GM12873 (cell line): ENCODE measurements at regions not wholly inside any gene's neighbourhood (a gene's known extent, or its start where the extent isn't known, plus 50 kb on each side); places are given as distances from the start of the nearest gene placed in this dataset.

Experiments
- TF ChIP-seq, protein P1 (sequence below): IDR thresholded peaks from 2 replicates; pipeline ENCODE4 v1.5.1; 2012; ENCODE audit warnings: low read depth, mild to moderate bottlenecking, moderate library complexity, low read length, control low read depth; ENCODE audit not compliant: insufficient read depth; ENCODE audit errors: missing control alignments

DNA sequence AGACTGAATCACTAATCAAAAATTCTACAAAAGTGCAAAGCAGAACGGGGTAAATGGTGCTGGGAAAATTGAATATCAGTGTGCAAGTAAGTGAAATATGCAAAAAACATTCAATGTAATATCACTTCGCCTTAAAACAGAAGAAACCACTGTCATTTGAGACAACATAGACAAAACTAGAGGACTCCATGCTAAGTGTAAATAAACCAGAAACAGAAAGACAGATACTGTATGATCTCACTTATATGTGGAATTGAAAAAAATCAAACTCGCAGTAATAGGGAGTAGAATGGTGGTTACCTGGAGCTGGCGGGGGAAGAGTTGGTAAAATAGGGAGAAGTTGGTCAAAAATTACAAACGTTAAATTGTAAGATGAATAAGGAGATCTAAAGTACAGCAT lies 1420.0 kb upstream of the CDH2 start:
- TF ChIP-seq, protein P1, sequence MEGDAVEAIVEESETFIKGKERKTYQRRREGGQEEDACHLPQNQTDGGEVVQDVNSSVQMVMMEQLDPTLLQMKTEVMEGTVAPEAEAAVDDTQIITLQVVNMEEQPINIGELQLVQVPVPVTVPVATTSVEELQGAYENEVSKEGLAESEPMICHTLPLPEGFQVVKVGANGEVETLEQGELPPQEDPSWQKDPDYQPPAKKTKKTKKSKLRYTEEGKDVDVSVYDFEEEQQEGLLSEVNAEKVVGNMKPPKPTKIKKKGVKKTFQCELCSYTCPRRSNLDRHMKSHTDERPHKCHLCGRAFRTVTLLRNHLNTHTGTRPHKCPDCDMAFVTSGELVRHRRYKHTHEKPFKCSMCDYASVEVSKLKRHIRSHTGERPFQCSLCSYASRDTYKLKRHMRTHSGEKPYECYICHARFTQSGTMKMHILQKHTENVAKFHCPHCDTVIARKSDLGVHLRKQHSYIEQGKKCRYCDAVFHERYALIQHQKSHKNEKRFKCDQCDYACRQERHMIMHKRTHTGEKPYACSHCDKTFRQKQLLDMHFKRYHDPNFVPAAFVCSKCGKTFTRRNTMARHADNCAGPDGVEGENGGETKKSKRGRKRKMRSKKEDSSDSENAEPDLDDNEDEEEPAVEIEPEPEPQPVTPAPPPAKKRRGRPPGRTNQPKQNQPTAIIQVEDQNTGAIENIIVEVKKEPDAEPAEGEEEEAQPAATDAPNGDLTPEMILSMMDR: no peak

DNA sequence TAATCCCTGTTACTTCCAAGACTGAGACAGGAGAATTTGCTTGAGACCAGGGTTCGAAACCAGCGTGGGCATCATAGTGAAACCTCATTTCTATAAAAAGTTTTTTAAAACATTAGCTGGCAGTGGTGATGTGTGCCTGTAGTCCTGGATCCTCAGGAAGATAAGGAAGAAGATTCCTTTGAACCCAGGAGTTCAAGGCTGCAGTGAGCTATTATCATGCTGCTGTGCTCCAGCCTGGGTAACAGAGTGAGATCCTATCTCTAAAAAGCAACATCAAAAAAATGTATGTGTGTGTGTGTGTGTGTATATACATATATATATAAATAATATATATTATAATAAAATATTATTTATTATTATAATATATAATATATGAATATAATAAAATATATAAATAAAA lies 1417.6 kb upstream of the CDH2 start:
- TF ChIP-seq, protein P1: no peak

DNA sequence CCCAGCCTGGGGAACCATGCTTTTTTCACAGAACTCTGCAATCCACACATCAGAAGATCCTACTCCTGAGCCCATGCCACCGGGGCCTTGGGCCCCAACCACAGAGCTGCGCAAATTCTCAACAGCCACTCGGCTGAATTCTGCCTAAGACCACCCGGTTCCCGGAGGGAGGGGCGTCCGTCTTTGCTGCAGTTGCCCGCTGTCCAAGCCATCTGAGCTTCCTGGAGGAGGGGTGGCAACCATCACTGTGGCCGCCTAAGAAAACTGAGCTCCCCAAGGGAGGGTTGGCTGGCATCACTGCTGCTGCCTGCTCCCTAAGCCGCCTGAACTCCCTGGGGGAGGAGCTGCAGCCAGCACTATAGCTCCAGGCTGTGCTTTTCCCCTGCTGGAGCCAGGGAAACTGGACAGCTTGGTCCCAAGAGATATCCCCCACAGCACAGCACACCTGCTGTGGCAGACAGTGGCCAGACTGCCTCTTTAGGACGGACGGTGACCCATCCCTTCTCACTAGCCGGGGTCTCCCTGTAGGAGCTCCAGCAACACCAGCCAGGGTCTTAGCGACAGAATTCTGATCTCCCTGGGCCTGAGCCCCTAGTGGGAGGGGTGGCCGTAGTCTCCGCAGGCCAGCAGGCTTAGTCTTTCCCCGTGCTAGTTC lies 1411.6 kb upstream of the CDH2 start:
- TF ChIP-seq, protein P1: no peak

DNA sequence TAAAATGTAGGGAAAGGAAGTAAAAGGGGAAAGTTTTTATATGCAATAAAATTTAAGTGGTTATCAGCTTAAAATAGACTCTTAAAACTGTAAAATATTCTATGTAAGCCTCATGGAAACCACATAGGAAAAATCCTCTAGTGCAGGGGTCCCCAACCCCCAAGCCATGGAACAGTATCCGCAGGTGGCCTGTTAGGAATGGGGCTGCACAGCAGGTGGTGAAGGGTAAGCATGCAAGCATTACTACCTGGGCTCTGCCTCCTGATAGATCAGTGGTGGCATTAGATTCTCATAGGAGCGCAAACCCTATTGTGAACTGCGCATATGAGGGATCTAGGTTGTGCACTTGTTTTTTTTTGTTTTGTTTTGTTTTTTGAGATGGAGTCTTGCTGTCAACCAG lies 1409.3 kb upstream of the CDH2 start:
- TF ChIP-seq, protein P1: no peak

DNA sequence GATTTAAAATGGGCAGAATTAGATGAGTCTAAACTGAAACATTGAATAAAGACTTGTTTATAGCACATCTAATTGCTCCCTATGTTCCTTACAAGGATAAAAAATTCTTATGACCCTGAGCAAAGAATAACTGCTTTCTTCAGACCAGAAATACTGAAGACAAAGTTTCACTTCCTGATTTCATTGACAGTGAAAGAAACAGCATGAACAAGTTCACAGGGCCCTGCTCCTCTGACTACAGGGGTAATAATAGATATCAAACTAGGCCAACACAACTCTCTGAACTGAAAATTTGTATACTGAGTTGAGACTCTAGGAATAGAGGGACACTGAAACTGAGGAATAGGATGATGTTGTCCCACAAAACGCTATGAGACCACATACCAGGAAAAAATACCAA lies 1383.3 kb upstream of the CDH2 start:
- TF ChIP-seq, protein P1: no peak

DNA sequence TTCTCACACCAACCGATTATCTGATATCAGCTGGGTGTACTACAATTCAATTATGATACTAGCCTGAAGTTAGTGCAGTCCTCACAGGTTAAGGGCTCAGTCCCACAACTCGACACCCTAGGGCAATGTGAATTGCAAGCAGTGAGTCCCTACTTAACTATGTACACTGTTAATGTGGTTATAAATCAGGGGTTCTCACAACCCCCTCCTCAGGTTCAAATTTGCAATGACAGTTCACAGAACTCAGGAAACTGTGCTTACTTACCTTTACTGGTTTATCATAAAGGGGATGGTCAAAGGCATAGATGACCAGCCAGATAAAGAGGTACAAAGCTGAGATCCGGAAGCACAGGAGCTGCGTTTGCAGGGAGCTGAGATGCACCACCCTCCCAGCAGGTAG lies 1379.1 kb upstream of the CDH2 start:
- TF ChIP-seq, protein P1: no peak

DNA sequence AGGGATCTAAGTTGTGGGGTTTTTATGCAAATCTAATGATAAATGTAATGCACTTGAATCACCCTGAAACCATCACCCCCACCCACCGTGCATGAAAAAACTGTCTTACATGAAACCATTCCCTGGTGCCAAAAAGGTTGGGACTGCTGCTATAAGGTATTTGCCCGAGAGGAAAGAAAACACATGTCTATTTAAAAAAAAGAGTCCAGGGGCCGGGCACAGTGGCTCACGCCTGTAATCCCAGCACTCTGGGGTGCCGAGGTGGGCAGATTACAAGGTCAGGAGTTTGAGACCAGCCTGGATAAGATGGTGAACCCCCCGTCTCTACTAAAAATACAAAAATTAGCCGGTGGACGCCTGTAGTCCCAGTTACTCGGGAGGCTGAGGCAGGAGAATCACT lies 1372.8 kb upstream of the CDH2 start:
- TF ChIP-seq, protein P1: no peak
